K562 (cell line): ENCODE measurements at regions not wholly inside any gene's neighbourhood (a gene's known extent, or its start where the extent isn't known, plus 50 kb on each side); places are given as distances from the start of the nearest gene placed in this dataset.

ENCODE experiments used
- ATAC-seq: fragments of 200-7000 bp; cut with Tn5 transposase; 3 replicates; pipeline ENCODE4 v1.9.1; 2020; ENCODE audit warnings: moderate library complexity
- BruUV-seq: library from RNA; stranded (reverse); fragments of 400-500 nt; replicated peaks from 2 replicates; lab custom pipeline; 2021; lab: Mats Ljungman, UMichigan
- CTCF ChIA-PET: fragments of 300-600 bp; formaldehyde crosslinking; extraction: SDS; loops from one replicate; lab custom pipeline; 2021; ENCODE audit warnings: low intra/inter-chr PET ratio; lab: Yijun Ruan, JAX
- POLR2A ChIA-PET: fragments of 300-600, 350-650 bp; sonication (Branson Sonifier 250); formaldehyde crosslinking; extraction: SDS; loops from one replicate; lab custom pipeline; 2021; ENCODE audit warnings: antibody characterized with exemption, inconsistent platforms; lab: Yijun Ruan, JAX
- DNase-seq, 4 experiments: peaks; one replicate each; pipeline versions ENCODE4 v3.0.0 to v3.0.0-alpha.2; 2011 to 2018; ENCODE audit warnings: low spot score in 3 of 4, mixed read lengths in 3 of 4; ENCODE audit errors: extremely low read depth in 1 of 4
- FAIRE-seq: peaks from 2 replicates; lab custom pipeline; 2011; peaks lifted over from hg19 to GRCh38; lab: Jason Lieb, UNC
- H2AFZ ChIP-seq: 2 replicates; pipeline ENCODE4 v1.6.0; 2011; ENCODE audit warnings: low read depth, low read length, control low read depth, inconsistent platforms
- H3K27ac ChIP-seq: fragments of 200-600 bp; 3 replicates; pipeline ENCODE4 v1.8.0; 2011; ENCODE audit warnings: low read depth, mild to moderate bottlenecking, control low read depth, inconsistent platforms, low read length, moderate library complexity, mixed read lengths; ENCODE audit errors: extremely low read depth
- H3K27me3 ChIP-seq, 2 experiments: fragments of 300-600 bp in 1 of 2; 2 replicates in 1 of 2; 3 replicates in 1 of 2; pipeline versions ENCODE4 v1.6.0 to v1.8.0; 2011; ENCODE audit warnings: inconsistent platforms in 2 of 2, low read length in 2 of 2, mild to moderate bottlenecking in 1 of 2, mixed read lengths in 1 of 2, moderate library complexity in 1 of 2; ENCODE audit not compliant: control insufficient read depth in 2 of 2, insufficient read depth in 2 of 2
- H3K36me3 ChIP-seq: fragments of 300-600 bp; 3 replicates; pipeline ENCODE4 v1.8.0; 2011; ENCODE audit warnings: mild to moderate bottlenecking, low read length, inconsistent platforms; ENCODE audit not compliant: control insufficient read depth, insufficient read depth
- H3K4me1 ChIP-seq, 2 experiments: fragments of 200-600 bp in 1 of 2; replicated peaks in 1 of 2; 2 replicates in 1 of 2; 3 replicates in 1 of 2; pipeline versions ENCODE4 v1.5.1 to v1.8.0; 2011; ENCODE audit warnings: inconsistent platforms in 2 of 2, low read length in 2 of 2, mild to moderate bottlenecking in 1 of 2, mixed read lengths in 1 of 2, moderate library complexity in 1 of 2; ENCODE audit not compliant: control insufficient read depth in 2 of 2, insufficient read depth in 2 of 2
- H3K4me2 ChIP-seq: 2 replicates; pipeline ENCODE4 v1.6.1; 2011; ENCODE audit warnings: low read length, control low read depth, inconsistent platforms, mixed read lengths; ENCODE audit not compliant: insufficient read depth
- H3K4me3 ChIP-seq: fragments of 200-600 bp; sonication (generic), shearing (Covaris generic); 2 replicates; pipeline ENCODE4 v1.5.1; 2016; ENCODE audit warnings: control low read depth, inconsistent platforms
- H3K79me2 ChIP-seq: fragments of 200-600 bp; 3 replicates; pipeline ENCODE4 v1.8.0; 2011; ENCODE audit warnings: low read length, inconsistent platforms; ENCODE audit not compliant: control insufficient read depth, insufficient read depth
- H3K9ac ChIP-seq, 2 experiments: 2 replicates each; pipeline versions ENCODE4 v1.6.0 to v1.6.1; 2011; ENCODE audit warnings: low read depth in 2 of 2, low read length in 2 of 2, control low read depth in 1 of 2, inconsistent platforms in 1 of 2, mild to moderate bottlenecking in 1 of 2, mixed read lengths in 1 of 2; ENCODE audit not compliant: insufficient read depth in 1 of 2
- H3K9me1 ChIP-seq: one replicate; pipeline ENCODE4 v1.6.0; 2011; ENCODE audit warnings: inconsistent platforms, mild to moderate bottlenecking, low read length, moderate library complexity; ENCODE audit not compliant: control insufficient read depth, insufficient read depth
- H3K9me3 ChIP-seq: replicated peaks from 2 replicates; pipeline ENCODE4 v1.5.1; 2011; ENCODE audit warnings: low read depth, low read length, inconsistent platforms; ENCODE audit not compliant: control insufficient read depth, insufficient read depth
- H4K20me1 ChIP-seq: replicated peaks from 2 replicates; pipeline ENCODE4 v1.6.1; 2011; ENCODE audit warnings: low read length, inconsistent platforms, mixed read lengths; ENCODE audit not compliant: control insufficient read depth, insufficient read depth
- GABPB1 ChIP-seq: sonication (generic); formaldehyde crosslinking; IDR thresholded peaks from 2 replicates; pipeline ENCODE4 v1.8.0; 2022; ENCODE audit warnings: mild to moderate bottlenecking, missing genetic modification reagents
- GATAD2B ChIP-seq: fragments of 450-650 bp; IDR thresholded peaks from 2 replicates; pipeline ENCODE4 v1.6.1; 2017; ENCODE audit warnings: mild to moderate bottlenecking, borderline replicate concordance
- HDAC2 ChIP-seq: fragments of 450-650 bp; IDR thresholded peaks from 2 replicates; pipeline ENCODE4 v1.6.1; 2016; ENCODE audit warnings: mild to moderate bottlenecking
- IRF2 ChIP-seq: sonication (generic); formaldehyde crosslinking; IDR thresholded peaks from 2 replicates; pipeline ENCODE4 v1.8.1; 2022; ENCODE audit warnings: mild to moderate bottlenecking, missing genetic modification reagents
- MYNN ChIP-seq, 2 experiments: sonication (generic); formaldehyde crosslinking in 1 of 2; IDR thresholded peaks; 2 replicates each; pipeline versions ENCODE4 v1.5.0 to v1.6.1; 2016 to 2020; ENCODE audit warnings: antibody characterized with exemption in 1 of 2, missing genetic modification reagents in 1 of 2
- RBM34 ChIP-seq: fragments of 200-400 bp; formaldehyde crosslinking; IDR thresholded peaks from 2 replicates; pipeline ENCODE4 v1.6.1; 2018; ENCODE audit warnings: low read length, borderline replicate concordance; ENCODE audit not compliant: insufficient read depth
- RBM39 ChIP-seq: fragments of 200-400 bp; formaldehyde crosslinking; optimal IDR thresholded peaks from 2 replicates; pipeline ENCODE3; 2018; ENCODE audit warnings: low read depth, low read length
- SIX5 ChIP-seq, 2 experiments: IDR thresholded peaks; 2 replicates each; pipeline ENCODE4 v1.6.1; 2011; ENCODE audit warnings: low read length in 2 of 2, borderline replicate concordance in 1 of 2, low read depth in 1 of 2, mild to moderate bottlenecking in 1 of 2, moderate library complexity in 1 of 2; ENCODE audit not compliant: insufficient read depth in 1 of 2
- ZFX ChIP-seq: sonication (generic); formaldehyde crosslinking; IDR thresholded peaks from 2 replicates; pipeline ENCODE4 v1.8.0; 2022; ENCODE audit warnings: mild to moderate bottlenecking, missing genetic modification reagents, moderate library complexity
- ZNF395 ChIP-seq: fragments of 200-800 bp; sonication (Bioruptor generic); IDR thresholded peaks from 2 replicates; pipeline ENCODE4 v1.6.1; 2017; ENCODE audit warnings: missing genetic modification characterization, missing compliant biosample characterization
- ZNF589 ChIP-seq: fragments of 200-800 bp; sonication (Bioruptor generic); IDR thresholded peaks from 2 replicates; pipeline ENCODE4 v1.6.1; 2016; ENCODE audit warnings: low read depth, missing genetic modification characterization, missing compliant biosample characterization
- WGBS: fragments of 100-300 bp; shearing (Covaris generic); methylation state at CpG from one replicate; pipeline ENCODE4 v1.1.6; 2016; ENCODE audit warnings: low coverage, mixed read lengths; ENCODE audit not compliant: insufficient coverage; ENCODE audit errors: missing lambda C conversion rate; 5-methylcytosine and 5-hydroxymethylcytosine counted together
- in situ Hi-C: fragments of 300-500 bp; cut with MboI; formaldehyde crosslinking; loops from 4 replicates; pipeline ENCODE4 v1.15.0; 2018; ENCODE audit warnings: inconsistent platforms, mixed read lengths
- intact Hi-C: fragments of 100-400 bp; cut with micrococcal nuclease; formaldehyde crosslinking; loops from 2 replicates; pipeline ENCODE4 v1.14.2; 2022
- TF ChIP-seq, protein P1 (sequence below): fragments of 250-450 bp; sonication (Bioruptor Pico); IDR thresholded peaks from 2 replicates; pipeline ENCODE4 v1.8.0; 2022; ENCODE audit warnings: moderate library complexity, mild to moderate bottlenecking, inconsistent platforms

DNA sequence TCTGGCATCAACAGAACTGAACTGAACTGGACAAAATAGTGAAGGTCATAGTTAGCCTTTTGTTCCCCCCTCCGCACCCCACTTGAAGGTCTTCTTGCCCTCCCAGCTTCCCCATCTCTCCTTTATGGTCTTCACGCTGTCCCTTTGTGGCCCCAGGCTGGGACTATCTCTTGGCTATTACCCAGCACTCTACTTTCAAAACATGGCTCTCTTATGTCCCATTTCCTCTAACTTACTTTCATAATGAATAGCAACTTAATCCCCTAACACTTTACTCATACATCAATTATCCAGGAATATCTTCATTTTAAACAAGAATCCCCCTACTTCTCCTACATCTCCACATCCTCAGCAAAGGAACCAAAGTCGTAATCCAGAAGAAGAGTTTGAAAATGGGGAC is 135.3 kb upstream of the ITGB1 start:
- CTCF ChIA-PET = no interaction called here
- no peaks in the 10 kb centered on the region for H3K9me1 ChIP-seq
- H3K27ac ChIP-seq = no peak overlapping the region
- no peaks in the 10 kb centered on the region for H3K79me2 ChIP-seq
- H3K9ac ChIP-seq = no peak overlapping the region
- ATAC-seq (no peak), DNase-seq (no peak), FAIRE-seq (no peak)
- intact Hi-C loops (no loop called here), in situ Hi-C loops (no loop called here)
- no peak overlapping the region for H2AFZ ChIP-seq
- H3K27me3 ChIP-seq = no peaks in the 10 kb centered on the region
- no peak overlapping the region for H3K4me3 ChIP-seq
- WGBS = 0% methylated on average over 3 of the region's 3 CpGs
- H3K4me2 ChIP-seq = no peak overlapping the region
- H3K9me3 ChIP-seq = no peaks in the 10 kb centered on the region
- H3K4me1 ChIP-seq = no peaks in the 10 kb centered on the region
- H3K36me3 ChIP-seq = no peaks in the 10 kb centered on the region
- no peaks in the 10 kb centered on the region for H4K20me1 ChIP-seq
- no TSS peak for BruUV-seq
- POLR2A ChIA-PET = no interaction called here
- TF ChIP-seq RBM39 = no peak
- no peak for TF ChIP-seq MYNN (IDR thresholded peaks at IDR 0.05)
- TF ChIP-seq MYNN (CRISPR knock-in tag; IDR thresholded peaks at IDR 0.05) = no peak
- no peak for TF ChIP-seq RBM34
- TF ChIP-seq ZFX (CRISPR knock-in tag) = no peak
- TF ChIP-seq ZNF589 (CRISPR knock-in tag) = no peak
- no peak for TF ChIP-seq GABPB1 (CRISPR knock-in tag)
- TF ChIP-seq ZNF395 = no peak
- no peak for TF ChIP-seq HDAC2
- no peak for TF ChIP-seq IRF2 (CRISPR knock-in tag)
- TF ChIP-seq, protein P1, sequence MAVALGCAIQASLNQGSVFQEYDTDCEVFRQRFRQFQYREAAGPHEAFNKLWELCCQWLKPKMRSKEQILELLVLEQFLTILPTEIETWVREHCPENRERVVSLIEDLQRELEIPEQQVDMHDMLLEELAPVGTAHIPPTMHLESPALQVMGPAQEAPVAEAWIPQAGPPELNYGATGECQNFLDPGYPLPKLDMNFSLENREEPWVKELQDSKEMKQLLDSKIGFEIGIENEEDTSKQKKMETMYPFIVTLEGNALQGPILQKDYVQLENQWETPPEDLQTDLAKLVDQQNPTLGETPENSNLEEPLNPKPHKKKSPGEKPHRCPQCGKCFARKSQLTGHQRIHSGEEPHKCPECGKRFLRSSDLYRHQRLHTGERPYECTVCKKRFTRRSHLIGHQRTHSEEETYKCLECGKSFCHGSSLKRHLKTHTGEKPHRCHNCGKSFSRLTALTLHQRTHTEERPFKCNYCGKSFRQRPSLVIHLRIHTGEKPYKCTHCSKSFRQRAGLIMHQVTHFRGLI (CRISPR knock-in tag) = no peak
- TF ChIP-seq GATAD2B = no peak
- no peak for TF ChIP-seq SIX5 (IDR thresholded peaks at IDR 0.05; ENCODE audit: borderline replicate concordance in 1 of 2, insufficient read depth in 1 of 2, low read depth in 1 of 2, low read length in 2 of 2)
